HepG2 (cell line): ENCODE measurements at regions not wholly inside any gene's neighbourhood (a gene's known extent, or its start where the extent isn't known, plus 50 kb on each side); places are given as distances from the start of the nearest gene placed in this dataset.

Source experiments
- KDM1A ChIP-seq: IDR thresholded peaks from 2 replicates; pipeline ENCODE4 v1.6.1; 2016; ENCODE audit warnings: missing compliant biosample characterization
- POLR2A ChIP-seq, 2 experiments: IDR thresholded peaks; 2 replicates each; pipeline ENCODE4 v1.6.1; 2011; ENCODE audit warnings: low read depth in 2 of 2, low read length in 2 of 2, mild to moderate bottlenecking in 1 of 2, moderate library complexity in 1 of 2; ENCODE audit not compliant: insufficient read depth in 1 of 2
- REPIN1 ChIP-seq: sonication (generic); formaldehyde crosslinking; IDR thresholded peaks from 2 replicates; pipeline ENCODE4 v1.8.0; 2022; ENCODE audit warnings: missing genetic modification reagents, low read depth, mild to moderate bottlenecking, borderline replicate concordance
- ZNF737 ChIP-seq: sonication (generic); formaldehyde crosslinking; IDR thresholded peaks from 2 replicates; pipeline ENCODE4 v1.5.0; 2020; ENCODE audit warnings: missing genetic modification reagents, mild to moderate bottlenecking, borderline replicate concordance
- TF ChIP-seq, protein P1 (sequence below): sonication (generic); formaldehyde crosslinking; IDR thresholded peaks from 2 replicates; pipeline ENCODE4 v1.5.0; 2020; ENCODE audit warnings: mild to moderate bottlenecking, missing genetic modification reagents, moderate library complexity

DNA sequence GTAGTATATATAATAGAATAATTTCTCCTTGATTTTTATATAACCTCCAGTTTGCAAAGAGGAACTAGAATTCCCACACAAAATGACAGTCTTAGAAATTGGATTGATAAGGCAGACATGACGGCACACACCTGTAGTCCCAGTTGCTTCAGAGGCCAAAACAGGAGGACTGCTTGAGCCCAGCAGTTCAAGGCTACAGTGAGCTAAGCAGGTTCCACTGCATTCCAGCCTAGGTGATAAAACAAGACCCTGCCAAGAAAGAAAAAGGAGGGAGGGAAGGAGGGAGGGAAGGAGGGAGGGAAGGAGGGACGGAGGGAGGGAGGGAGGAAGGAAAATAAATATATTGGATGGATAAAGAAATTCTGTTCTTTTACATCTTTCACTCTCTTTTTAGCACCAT, 77.6 kb upstream of the SASH1 start:
- no peak for TF ChIP-seq REPIN1 (CRISPR knock-in tag)
- no peak for TF ChIP-seq KDM1A
- TF ChIP-seq POLR2A (IDR thresholded peaks at IDR 0.05; ENCODE audit: insufficient read depth in 1 of 2, low read depth in 2 of 2, low read length in 2 of 2), result no peak
- no peak for TF ChIP-seq ZNF737
- TF ChIP-seq, protein P1, sequence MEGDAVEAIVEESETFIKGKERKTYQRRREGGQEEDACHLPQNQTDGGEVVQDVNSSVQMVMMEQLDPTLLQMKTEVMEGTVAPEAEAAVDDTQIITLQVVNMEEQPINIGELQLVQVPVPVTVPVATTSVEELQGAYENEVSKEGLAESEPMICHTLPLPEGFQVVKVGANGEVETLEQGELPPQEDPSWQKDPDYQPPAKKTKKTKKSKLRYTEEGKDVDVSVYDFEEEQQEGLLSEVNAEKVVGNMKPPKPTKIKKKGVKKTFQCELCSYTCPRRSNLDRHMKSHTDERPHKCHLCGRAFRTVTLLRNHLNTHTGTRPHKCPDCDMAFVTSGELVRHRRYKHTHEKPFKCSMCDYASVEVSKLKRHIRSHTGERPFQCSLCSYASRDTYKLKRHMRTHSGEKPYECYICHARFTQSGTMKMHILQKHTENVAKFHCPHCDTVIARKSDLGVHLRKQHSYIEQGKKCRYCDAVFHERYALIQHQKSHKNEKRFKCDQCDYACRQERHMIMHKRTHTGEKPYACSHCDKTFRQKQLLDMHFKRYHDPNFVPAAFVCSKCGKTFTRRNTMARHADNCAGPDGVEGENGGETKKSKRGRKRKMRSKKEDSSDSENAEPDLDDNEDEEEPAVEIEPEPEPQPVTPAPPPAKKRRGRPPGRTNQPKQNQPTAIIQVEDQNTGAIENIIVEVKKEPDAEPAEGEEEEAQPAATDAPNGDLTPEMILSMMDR, result no peak
